Esophagus (tissue), 2 donors: ENCODE measurements at regions not wholly inside any gene's neighbourhood (a gene's known extent, or its start where the extent isn't known, plus 50 kb on each side); places are given as distances from the start of the nearest gene placed in this dataset.
"Not testable (repeated sequence)": the region's sequence is repeated elsewhere in the genome, so short reads cannot be mapped to it uniquely, and the experiment has no call there.

Source experiments
- H3K27ac ChIP-seq, 2 donors: one replicate each; pipeline ENCODE4 v1.5.1; 2013; ENCODE audit warnings: low read depth in 2 of 2, mild to moderate bottlenecking in 2 of 2, inconsistent platforms in 1 of 2, low read length in 1 of 2, moderate library complexity in 1 of 2
- H3K27me3 ChIP-seq, 2 donors: one replicate each; pipeline ENCODE4 v1.6.1; 2013; ENCODE audit warnings: low read length in 2 of 2, control low read depth in 1 of 2, mild to moderate bottlenecking in 1 of 2; ENCODE audit not compliant: insufficient read depth in 2 of 2, control insufficient read depth in 1 of 2
- H3K36me3 ChIP-seq, 2 donors: one replicate each; pipeline ENCODE4 v1.6.1; 2013; ENCODE audit warnings: low read length in 1 of 2; ENCODE audit not compliant: control insufficient read depth in 2 of 2, insufficient read depth in 2 of 2
- H3K4me1 ChIP-seq, 2 donors: one replicate each; pipeline ENCODE4 v1.6.1; 2013; ENCODE audit warnings: low read length in 1 of 2; ENCODE audit not compliant: control insufficient read depth in 2 of 2, insufficient read depth in 2 of 2
- H3K4me3 ChIP-seq, 2 donors: one replicate each; pipeline ENCODE4 v1.5.1; 2013; ENCODE audit warnings: low read length in 2 of 2, mild to moderate bottlenecking in 2 of 2, low read depth in 1 of 2, moderate library complexity in 1 of 2
- H3K9me3 ChIP-seq, 2 donors: one replicate each; pipeline ENCODE4 v1.6.1; 2013; ENCODE audit warnings: mild to moderate bottlenecking in 2 of 2, low read depth in 1 of 2, low read length in 1 of 2, moderate library complexity in 1 of 2; ENCODE audit not compliant: control insufficient read depth in 2 of 2, insufficient read depth in 1 of 2
- WGBS, 2 donors: extraction: QIAGEN DNeasy Blood & Tissue Kit; methylation state at CpG; one replicate each; pipeline ENCODE4 v1.1.7; 2013; 5-methylcytosine and 5-hydroxymethylcytosine counted together
- donor health status: healthy with polysubstance abuse.
- donor health status: Bipolar disorder and iron deficiency.

DNA sequence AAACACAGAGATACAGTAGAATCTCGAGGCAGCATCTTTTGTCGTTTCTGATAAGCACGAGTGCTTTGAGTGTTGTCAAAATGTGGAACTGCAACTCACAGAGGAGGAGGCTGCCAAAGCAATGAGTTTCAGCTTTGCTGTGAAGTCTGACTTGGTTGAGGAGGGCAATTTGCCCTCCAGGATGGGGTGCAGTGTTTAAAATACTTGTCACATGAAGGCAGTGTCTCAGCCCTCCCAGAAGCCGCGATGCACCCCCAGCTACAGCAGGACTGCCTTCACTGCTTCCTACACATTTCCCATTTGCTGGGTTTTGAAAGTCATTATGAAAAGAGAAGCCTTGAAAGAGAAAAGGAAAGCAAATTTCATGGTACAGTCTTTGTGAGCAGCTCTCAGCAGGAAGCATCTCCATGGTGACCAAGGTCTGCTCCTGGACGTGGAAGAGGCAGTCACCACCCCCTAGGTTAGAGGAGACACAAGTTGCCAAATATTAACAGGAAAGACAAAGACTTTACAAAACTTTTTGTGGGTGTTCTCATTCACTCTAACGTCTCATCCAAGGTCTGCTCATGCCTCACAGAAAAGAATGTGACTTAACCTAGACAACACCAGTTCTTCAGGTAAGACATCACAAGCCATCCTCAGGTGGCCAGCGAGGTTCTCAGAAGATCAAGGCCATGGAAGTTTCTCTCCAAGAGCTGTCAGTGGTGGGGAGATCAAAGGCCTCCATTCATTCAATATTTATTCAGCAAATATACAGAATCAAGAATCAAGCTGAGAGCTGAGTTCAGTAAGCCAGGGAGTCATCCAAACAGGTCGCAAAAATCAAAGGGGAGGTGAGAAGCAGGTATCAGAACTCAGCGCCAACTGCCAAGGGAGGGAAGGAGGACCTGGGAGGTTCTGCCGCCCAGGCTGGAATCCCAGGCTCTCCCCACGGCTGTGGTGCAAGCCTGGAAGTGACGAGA lies 476.0 kb downstream of the EIPR1 start:
- no peaks in the 10 kb centered on the region for H3K9me3 ChIP-seq
- no peak overlapping the region for H3K27ac ChIP-seq
- 40 to 49% methylated on average over 13 of the region's 13 CpGs for WGBS, 2 donors
- no peaks in the 10 kb centered on the region for H3K27me3 ChIP-seq
- no peaks in the 10 kb centered on the region for H3K4me1 ChIP-seq
- no peak overlapping the region for H3K4me3 ChIP-seq
- H3K36me3 ChIP-seq, result no peaks in the 10 kb centered on the region

DNA sequence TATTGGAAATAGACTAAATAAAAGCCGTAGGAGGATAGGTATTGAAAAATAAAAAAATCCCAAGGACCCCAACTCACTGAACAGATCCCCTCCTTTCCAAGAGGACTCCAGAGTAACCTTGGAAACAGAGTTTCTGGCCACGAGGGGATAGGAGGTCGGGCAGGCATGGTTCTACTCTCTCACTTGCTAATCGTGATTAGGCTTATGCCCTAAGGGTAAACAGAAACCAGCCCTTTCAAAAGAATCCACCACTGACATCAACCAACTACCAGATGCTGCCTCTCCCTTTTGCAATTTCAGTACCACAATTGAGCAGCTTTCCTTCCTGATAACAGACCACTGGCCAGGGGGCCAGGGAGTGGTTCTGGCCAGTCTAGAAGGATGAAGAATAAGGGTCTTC lies 477.8 kb downstream of the EIPR1 start:
- Histone ChIP-seq H3K36me3 (no peaks in the 10 kb centered on the region), H3K27ac (no peak overlapping the region), H3K9me3 (no peaks in the 10 kb centered on the region), H3K27me3 (no peaks in the 10 kb centered on the region), H3K4me3 (no peak overlapping the region), H3K4me1 (no peaks in the 10 kb centered on the region)
- 45 to 52% methylated on average over 4 of the region's 4 CpGs for WGBS, 2 donors

DNA sequence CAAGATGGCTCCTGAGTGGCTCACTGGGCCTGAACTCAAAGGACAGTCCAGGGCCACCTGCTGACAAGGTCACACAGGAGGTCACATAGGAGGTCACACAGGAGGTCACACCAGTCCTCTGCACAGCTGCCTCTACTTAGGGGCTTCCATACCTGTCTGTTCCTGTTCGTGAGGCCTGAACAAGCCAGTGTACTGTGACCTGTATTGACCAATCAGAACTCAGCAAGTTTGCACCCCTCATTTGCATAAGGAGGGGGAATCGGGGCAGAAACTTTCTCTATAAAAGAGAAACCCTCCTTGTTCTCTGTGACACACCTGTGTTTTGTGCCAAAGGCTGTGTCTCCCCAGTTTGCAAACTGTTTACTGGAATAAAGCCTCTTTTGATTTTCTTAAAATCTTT lies 478.9 kb downstream of the EIPR1 start:
- Histone ChIP-seq H3K4me1 (no peaks in the 10 kb centered on the region), H3K27ac (no peak overlapping the region), H3K4me3 (no peak overlapping the region), H3K27me3 (no peaks in the 10 kb centered on the region), H3K9me3 (no peaks in the 10 kb centered on the region), H3K36me3 (no peaks in the 10 kb centered on the region)
- WGBS, 2 donors, result 75 to 84% methylated on average over 2 of the region's 2 CpGs

DNA sequence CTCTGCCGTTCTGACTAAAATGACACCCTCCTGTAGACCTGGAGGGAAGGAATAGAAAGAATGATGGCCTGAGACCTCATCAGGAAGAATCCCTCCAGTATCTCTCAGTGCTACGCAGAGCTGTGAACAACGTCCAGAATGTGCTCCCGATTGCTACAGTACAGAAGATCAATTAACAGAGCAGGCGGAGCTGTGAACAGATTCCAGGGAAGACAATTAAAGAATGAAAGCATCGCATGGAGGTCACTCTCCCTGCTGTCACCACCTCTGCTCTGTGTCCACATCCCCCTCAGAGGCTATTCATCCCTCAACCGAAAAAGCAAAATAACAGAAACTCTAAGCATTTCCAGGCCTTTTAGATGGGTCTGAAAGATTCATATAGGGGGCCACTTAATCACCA lies 481.0 kb downstream of the EIPR1 start:
- H3K4me1 ChIP-seq, result no peaks in the 10 kb centered on the region
- no peaks in the 10 kb centered on the region for H3K36me3 ChIP-seq
- 87 to 88% methylated on average over 7 of the region's 7 CpGs for WGBS, 2 donors
- H3K4me3 ChIP-seq, result no peak overlapping the region
- no peaks in the 10 kb centered on the region for H3K27me3 ChIP-seq
- no peak overlapping the region for H3K27ac ChIP-seq
- no peaks in the 10 kb centered on the region for H3K9me3 ChIP-seq

DNA sequence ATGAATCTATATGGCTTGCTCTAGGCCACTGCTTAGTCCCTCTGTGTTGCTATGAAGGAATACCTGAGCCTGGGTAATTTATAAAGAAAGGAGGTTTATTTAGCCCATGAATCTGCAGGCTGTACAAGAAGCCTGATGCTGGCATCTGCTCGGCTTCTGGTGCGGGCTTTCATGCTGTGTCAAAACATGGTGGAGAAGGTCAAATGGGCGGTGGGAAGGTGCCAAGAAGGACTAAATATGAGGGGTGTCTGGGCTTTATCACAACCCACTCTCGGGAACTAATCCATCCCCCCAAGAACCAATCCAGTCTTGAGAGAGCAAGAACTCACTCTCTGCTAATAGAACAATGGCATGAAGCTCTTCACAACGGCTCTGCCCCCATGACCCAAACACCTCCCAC lies 481.6 kb downstream of the EIPR1 start:
- no peak overlapping the region for H3K27ac ChIP-seq
- 88 to 93% methylated on average over 5 of the region's 5 CpGs for WGBS, 2 donors
- no peaks in the 10 kb centered on the region for H3K9me3 ChIP-seq
- H3K4me1 ChIP-seq, result no peaks in the 10 kb centered on the region
- no peaks in the 10 kb centered on the region for H3K36me3 ChIP-seq
- no peaks in the 10 kb centered on the region for H3K27me3 ChIP-seq
- no peak overlapping the region for H3K4me3 ChIP-seq

DNA sequence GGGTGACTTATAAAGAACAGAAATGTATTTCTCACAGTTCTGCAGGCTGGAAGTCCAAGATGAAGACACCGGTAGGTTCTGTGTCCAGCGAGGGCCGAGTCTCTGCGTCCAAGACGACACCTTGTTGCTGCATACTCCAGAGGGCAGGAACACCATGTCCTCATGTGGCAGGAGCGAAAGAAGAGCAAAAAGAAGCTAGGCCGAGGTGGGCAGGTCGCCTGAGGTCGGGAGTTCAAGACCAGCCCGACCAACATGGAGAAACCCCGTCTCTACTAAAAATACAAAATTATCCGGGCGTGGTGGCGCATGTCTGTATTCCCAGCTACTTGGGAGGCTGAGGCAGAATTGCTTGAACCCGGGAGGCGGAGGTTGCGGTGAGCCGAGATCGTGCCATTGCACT lies 483.6 kb downstream of the EIPR1 start:
- H3K27ac ChIP-seq, H3K9me3 ChIP-seq, H3K27me3 ChIP-seq, H3K4me1 ChIP-seq, H3K4me3 ChIP-seq, H3K36me3 ChIP-seq: not testable (repeated sequence)
- 85 to 87% methylated on average over 19 of the region's 19 CpGs for WGBS, 2 donors

DNA sequence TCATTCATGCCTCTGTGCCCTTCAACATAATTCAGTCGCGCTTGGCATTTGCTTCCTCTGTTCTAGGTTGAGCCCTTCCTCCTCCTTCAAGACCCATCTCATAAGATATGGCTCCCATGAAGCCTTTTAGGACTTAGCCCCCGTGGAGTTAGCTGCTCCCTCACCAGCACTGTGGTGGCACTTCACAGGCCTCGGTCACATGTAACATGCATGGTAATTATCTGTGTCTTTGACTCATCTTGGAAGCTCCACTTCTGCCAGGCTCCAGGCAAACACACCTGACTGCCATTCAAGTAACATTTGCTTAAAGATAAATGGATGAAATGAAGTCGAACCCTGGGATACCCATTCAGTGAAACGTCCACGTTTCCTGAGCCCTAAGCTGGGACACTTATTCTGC lies 484.7 kb downstream of the EIPR1 start:
- Histone ChIP-seq H3K4me3 (no peak overlapping the region), H3K27ac (no peak overlapping the region), H3K36me3 (no peaks in the 10 kb centered on the region), H3K4me1 (no peaks in the 10 kb centered on the region), H3K9me3 (no peaks in the 10 kb centered on the region), H3K27me3 (no peaks in the 10 kb centered on the region)
- WGBS, 2 donors, result 88 to 91% methylated on average over 7 of the region's 7 CpGs

DNA sequence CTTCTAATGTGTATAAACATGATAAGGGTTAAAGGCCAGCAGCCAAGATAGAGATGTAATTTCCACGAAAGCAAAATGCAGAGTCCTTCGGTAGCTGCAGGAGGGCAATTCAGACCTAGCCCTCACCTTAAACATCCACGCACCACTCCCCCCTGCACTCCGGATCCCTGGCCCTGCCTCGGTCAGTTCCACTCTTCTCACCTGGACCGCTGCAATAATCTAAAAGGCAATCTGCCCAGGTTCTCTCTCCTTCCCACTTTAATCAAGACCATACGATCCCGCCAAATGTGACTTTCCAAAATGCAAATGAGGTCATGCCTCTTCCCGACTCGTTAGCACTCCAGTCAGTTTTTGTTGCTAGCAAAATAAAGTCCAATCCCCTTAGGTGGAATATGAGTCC lies 485.2 kb downstream of the EIPR1 start:
- H3K9me3 ChIP-seq, result no peaks in the 10 kb centered on the region
- WGBS, 2 donors, result 85 to 86% methylated on average over 10 of the region's 10 CpGs
- H3K4me1 ChIP-seq, result no peaks in the 10 kb centered on the region
- H3K36me3 ChIP-seq, result no peaks in the 10 kb centered on the region
- no peaks in the 10 kb centered on the region for H3K27me3 ChIP-seq
- H3K27ac ChIP-seq, result no peak overlapping the region
- no peak overlapping the region for H3K4me3 ChIP-seq

DNA sequence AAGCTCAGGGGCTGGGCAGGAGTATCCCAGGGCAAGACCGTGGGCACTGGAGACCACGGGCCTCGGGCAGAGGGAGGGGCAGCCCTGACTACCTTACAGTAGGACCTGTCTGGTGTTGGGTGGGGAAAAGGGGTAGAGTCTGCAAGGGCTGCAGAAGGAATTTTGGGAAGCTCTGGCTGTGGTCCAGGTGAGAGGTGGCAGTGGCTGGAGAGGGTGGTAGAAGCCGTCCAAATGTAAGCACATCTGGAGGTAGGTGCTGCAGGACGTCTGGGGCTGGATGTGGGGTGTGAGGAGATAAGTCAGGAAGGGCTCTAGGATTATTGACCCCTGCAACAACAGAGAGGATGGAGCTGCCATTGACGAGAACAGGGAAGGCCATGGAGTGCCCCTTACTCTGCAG lies 486.7 kb downstream of the EIPR1 start:
- Histone ChIP-seq H3K36me3 (no peaks in the 10 kb centered on the region), H3K4me3 (no peak overlapping the region), H3K9me3 (no peaks in the 10 kb centered on the region), H3K27me3 (no peaks in the 10 kb centered on the region), H3K27ac (no peak overlapping the region), H3K4me1 (no peaks in the 10 kb centered on the region)
- WGBS, 2 donors, result 73 to 75% methylated on average over 6 of the region's 6 CpGs

DNA sequence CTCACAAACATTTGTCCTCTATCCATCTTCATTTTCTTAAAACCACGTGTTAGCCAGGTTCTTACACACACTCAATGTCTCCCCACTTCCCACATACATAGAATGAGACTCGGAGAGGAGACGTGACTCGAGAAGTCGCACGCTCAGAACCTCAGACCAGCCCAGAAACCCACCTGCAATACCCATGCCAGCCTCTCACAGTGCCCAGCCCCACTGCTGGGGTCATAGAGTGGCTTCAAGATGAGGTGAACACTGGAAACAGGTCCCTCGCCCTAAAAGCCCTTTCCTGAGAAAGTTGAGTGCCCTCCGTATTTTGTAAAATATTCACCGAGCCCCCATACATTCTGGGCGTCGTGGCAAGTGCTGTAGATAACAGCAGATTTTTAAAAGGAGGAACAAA lies 487.4 kb downstream of the EIPR1 start:
- no peak overlapping the region for H3K4me3 ChIP-seq
- no peak overlapping the region for H3K27ac ChIP-seq
- H3K9me3 ChIP-seq, result no peaks in the 10 kb centered on the region
- H3K27me3 ChIP-seq, result no peaks in the 10 kb centered on the region
- WGBS, 2 donors, result 88 to 89% methylated on average over 11 of the region's 11 CpGs
- H3K36me3 ChIP-seq, result no peaks in the 10 kb centered on the region
- no peaks in the 10 kb centered on the region for H3K4me1 ChIP-seq
